GM12892 (cell line): ENCODE measurements at regions not wholly inside any gene's neighbourhood (a gene's known extent, or its start where the extent isn't known, plus 50 kb on each side); places are given as distances from the start of the nearest gene placed in this dataset.

Source experiments
- POLR2A ChIP-seq: IDR thresholded peaks from 2 replicates; pipeline ENCODE4 v1.6.1; 2011; ENCODE audit warnings: low read depth, low read length, control low read depth
- POLR2AphosphoS5 ChIP-seq: IDR thresholded peaks from 2 replicates; pipeline ENCODE4 v1.6.1; 2011; ENCODE audit warnings: low read depth, low read length, control low read depth

GRCh38 chr17:45703348-45703747 lies 80.8 kb upstream of the CRHR1 start:
- TF ChIP-seq POLR2AphosphoS5 (no peak), POLR2A (no peak)
